ENCODE measurements at regions not wholly inside any gene's neighbourhood (a gene's known extent, or its start where the extent isn't known, plus 50 kb on each side); places are given as distances from the start of the nearest gene placed in this dataset.

- Histone ChIP-seq H3K4me1 (ENCODE audit: control insufficient read depth in 2 of 2, insufficient read depth in 2 of 2, low read length in 2 of 2) (peaks cover 6 to 11% of the 10 kb centered on the region in 2 donors), H3K36me3 (ENCODE audit: control insufficient read depth in 2 of 2, insufficient read depth in 2 of 2, low read length in 2 of 2) (no peaks in the 10 kb centered on the region), H3K27me3 (ENCODE audit: control insufficient read depth in 2 of 2, insufficient read depth in 2 of 2, low read length in 2 of 2) (no peaks in the 10 kb centered on the region), H3K9ac (ENCODE audit: low read depth in 1 of 2, low read length in 2 of 2) (no peak overlapping the region), H3K4me3 (ENCODE audit: low read length in 2 of 2) (no peak overlapping the region), H3K27ac (ENCODE audit: low read depth in 2 of 2, low read length in 2 of 2) (no peak overlapping the region), H3K9me3 (ENCODE audit: control insufficient read depth in 2 of 2, low read length in 2 of 2) (no peaks in the 10 kb centered on the region)
These were observed 562.8 kb upstream of the BTBD3 start for GRCh38 chr20:11354846-11355245.

GRCh38 chr20:11355345-11355744 lies 562.3 kb upstream of the BTBD3 start:
- Histone ChIP-seq H3K9me3 (ENCODE audit: control insufficient read depth in 2 of 2, low read length in 2 of 2) (no peaks in the 10 kb centered on the region), H3K27ac (ENCODE audit: low read depth in 2 of 2, low read length in 2 of 2) (no peak overlapping the region), H3K36me3 (ENCODE audit: control insufficient read depth in 2 of 2, insufficient read depth in 2 of 2, low read length in 2 of 2) (no peaks in the 10 kb centered on the region), H3K27me3 (ENCODE audit: control insufficient read depth in 2 of 2, insufficient read depth in 2 of 2, low read length in 2 of 2) (no peaks in the 10 kb centered on the region), H3K9ac (ENCODE audit: low read depth in 1 of 2, low read length in 2 of 2) (no peak overlapping the region), H3K4me1 (ENCODE audit: control insufficient read depth in 2 of 2, insufficient read depth in 2 of 2, low read length in 2 of 2) (peaks cover 6 to 11% of the 10 kb centered on the region in 2 donors), H3K4me3 (ENCODE audit: low read length in 2 of 2) (no peak overlapping the region)

GRCh38 chr20:11356061-11356460 lies 561.6 kb upstream of the BTBD3 start:
- Histone ChIP-seq H3K27ac (ENCODE audit: low read depth in 2 of 2, low read length in 2 of 2) (no peak overlapping the region), H3K27me3 (ENCODE audit: control insufficient read depth in 2 of 2, insufficient read depth in 2 of 2, low read length in 2 of 2) (no peaks in the 10 kb centered on the region), H3K4me1 (ENCODE audit: control insufficient read depth in 2 of 2, insufficient read depth in 2 of 2, low read length in 2 of 2) (peaks cover 6 to 10% of the 10 kb centered on the region in 2 donors), H3K4me3 (ENCODE audit: low read length in 2 of 2) (no peak overlapping the region), H3K36me3 (ENCODE audit: control insufficient read depth in 2 of 2, insufficient read depth in 2 of 2, low read length in 2 of 2) (no peaks in the 10 kb centered on the region), H3K9ac (ENCODE audit: low read depth in 1 of 2, low read length in 2 of 2) (no peak overlapping the region), H3K9me3 (ENCODE audit: control insufficient read depth in 2 of 2, low read length in 2 of 2) (no peaks in the 10 kb centered on the region)

- H3K9ac ChIP-seq (ENCODE audit: low read depth in 1 of 2, low read length in 2 of 2), result no peak overlapping the region
- H3K27ac ChIP-seq (ENCODE audit: low read depth in 2 of 2, low read length in 2 of 2), result no peak overlapping the region
- no peaks in the 10 kb centered on the region for H3K27me3 ChIP-seq (ENCODE audit: control insufficient read depth in 2 of 2, insufficient read depth in 2 of 2, low read length in 2 of 2)
- H3K36me3 ChIP-seq (ENCODE audit: control insufficient read depth in 2 of 2, insufficient read depth in 2 of 2, low read length in 2 of 2), result no peaks in the 10 kb centered on the region
- H3K4me3 ChIP-seq (ENCODE audit: low read length in 2 of 2), result no peak overlapping the region
- H3K9me3 ChIP-seq (ENCODE audit: control insufficient read depth in 2 of 2, low read length in 2 of 2), result no peaks in the 10 kb centered on the region
- no peaks in the 10 kb centered on the region for H3K4me1 ChIP-seq (ENCODE audit: control insufficient read depth in 2 of 2, insufficient read depth in 2 of 2, low read length in 2 of 2)
These were observed 555.2 kb upstream of the BTBD3 start for GRCh38 chr20:11362450-11362849.

GRCh38 chr20:11364736-11365135 lies 553.0 kb upstream of the BTBD3 start:
- H3K9ac ChIP-seq (ENCODE audit: low read depth in 1 of 2, low read length in 2 of 2), result no peak overlapping the region
- H3K27ac ChIP-seq (ENCODE audit: low read depth in 2 of 2, low read length in 2 of 2), result no peak overlapping the region
- no peaks in the 10 kb centered on the region for H3K9me3 ChIP-seq (ENCODE audit: control insufficient read depth in 2 of 2, low read length in 2 of 2)
- H3K27me3 ChIP-seq (ENCODE audit: control insufficient read depth in 2 of 2, insufficient read depth in 2 of 2, low read length in 2 of 2), result no peaks in the 10 kb centered on the region
- no peaks in the 10 kb centered on the region for H3K4me1 ChIP-seq (ENCODE audit: control insufficient read depth in 2 of 2, insufficient read depth in 2 of 2, low read length in 2 of 2)
- no peak overlapping the region for H3K4me3 ChIP-seq (ENCODE audit: low read length in 2 of 2)
- no peaks in the 10 kb centered on the region for H3K36me3 ChIP-seq (ENCODE audit: control insufficient read depth in 2 of 2, insufficient read depth in 2 of 2, low read length in 2 of 2)

- Histone ChIP-seq H3K9ac (ENCODE audit: low read depth in 1 of 2, low read length in 2 of 2) (no peak overlapping the region), H3K36me3 (ENCODE audit: control insufficient read depth in 2 of 2, insufficient read depth in 2 of 2, low read length in 2 of 2) (no peaks in the 10 kb centered on the region), H3K27me3 (ENCODE audit: control insufficient read depth in 2 of 2, insufficient read depth in 2 of 2, low read length in 2 of 2) (no peaks in the 10 kb centered on the region), H3K4me1 (ENCODE audit: control insufficient read depth in 2 of 2, insufficient read depth in 2 of 2, low read length in 2 of 2) (no peaks in the 10 kb centered on the region), H3K27ac (ENCODE audit: low read depth in 2 of 2, low read length in 2 of 2) (no peak overlapping the region), H3K9me3 (ENCODE audit: control insufficient read depth in 2 of 2, low read length in 2 of 2) (no peaks in the 10 kb centered on the region), H3K4me3 (ENCODE audit: low read length in 2 of 2) (no peak overlapping the region)
These were observed 551.0 kb upstream of the BTBD3 start for GRCh38 chr20:11366660-11367059.

- Histone ChIP-seq H3K4me1 (ENCODE audit: control insufficient read depth in 2 of 2, insufficient read depth in 2 of 2, low read length in 2 of 2) (no peaks in the 10 kb centered on the region), H3K27ac (ENCODE audit: low read depth in 2 of 2, low read length in 2 of 2) (no peak overlapping the region), H3K27me3 (ENCODE audit: control insufficient read depth in 2 of 2, insufficient read depth in 2 of 2, low read length in 2 of 2) (no peaks in the 10 kb centered on the region), H3K9ac (ENCODE audit: low read depth in 1 of 2, low read length in 2 of 2) (no peak overlapping the region), H3K36me3 (ENCODE audit: control insufficient read depth in 2 of 2, insufficient read depth in 2 of 2, low read length in 2 of 2) (no peaks in the 10 kb centered on the region), H3K9me3 (ENCODE audit: control insufficient read depth in 2 of 2, low read length in 2 of 2) (no peaks in the 10 kb centered on the region), H3K4me3 (ENCODE audit: low read length in 2 of 2) (no peak overlapping the region)
These were observed 549.2 kb upstream of the BTBD3 start for GRCh38 chr20:11368499-11368898.

- H3K9ac ChIP-seq (ENCODE audit: low read depth in 1 of 2, low read length in 2 of 2), result no peak overlapping the region
- H3K4me1 ChIP-seq (ENCODE audit: control insufficient read depth in 2 of 2, insufficient read depth in 2 of 2, low read length in 2 of 2), result no peaks in the 10 kb centered on the region
- H3K36me3 ChIP-seq (ENCODE audit: control insufficient read depth in 2 of 2, insufficient read depth in 2 of 2, low read length in 2 of 2), result no peaks in the 10 kb centered on the region
- no peak overlapping the region for H3K27ac ChIP-seq (ENCODE audit: low read depth in 2 of 2, low read length in 2 of 2)
- H3K27me3 ChIP-seq (ENCODE audit: control insufficient read depth in 2 of 2, insufficient read depth in 2 of 2, low read length in 2 of 2), result no peaks in the 10 kb centered on the region
- H3K9me3 ChIP-seq (ENCODE audit: control insufficient read depth in 2 of 2, low read length in 2 of 2), result no peaks in the 10 kb centered on the region
- H3K4me3 ChIP-seq (ENCODE audit: low read length in 2 of 2), result no peak overlapping the region
These were observed 548.6 kb upstream of the BTBD3 start for GRCh38 chr20:11368965-11369711.

- Histone ChIP-seq H3K36me3 (ENCODE audit: control insufficient read depth in 2 of 2, insufficient read depth in 2 of 2, low read length in 2 of 2) (no peaks in the 10 kb centered on the region), H3K9me3 (ENCODE audit: control insufficient read depth in 2 of 2, low read length in 2 of 2) (no peaks in the 10 kb centered on the region), H3K27me3 (ENCODE audit: control insufficient read depth in 2 of 2, insufficient read depth in 2 of 2, low read length in 2 of 2) (no peaks in the 10 kb centered on the region), H3K9ac (ENCODE audit: low read depth in 1 of 2, low read length in 2 of 2) (no peak overlapping the region), H3K27ac (ENCODE audit: low read depth in 2 of 2, low read length in 2 of 2) (no peak overlapping the region), H3K4me3 (ENCODE audit: low read length in 2 of 2) (no peak overlapping the region), H3K4me1 (ENCODE audit: control insufficient read depth in 2 of 2, insufficient read depth in 2 of 2, low read length in 2 of 2) (peaks cover 0 to 7% of the 10 kb centered on the region in 2 donors)
These were observed 545.9 kb upstream of the BTBD3 start for GRCh38 chr20:11371831-11372230.

- Histone ChIP-seq H3K4me3 (ENCODE audit: low read length in 2 of 2) (no peak overlapping the region), H3K36me3 (ENCODE audit: control insufficient read depth in 2 of 2, insufficient read depth in 2 of 2, low read length in 2 of 2) (no peaks in the 10 kb centered on the region), H3K9ac (ENCODE audit: low read depth in 1 of 2, low read length in 2 of 2) (no peak overlapping the region), H3K9me3 (ENCODE audit: control insufficient read depth in 2 of 2, low read length in 2 of 2) (no peaks in the 10 kb centered on the region), H3K27me3 (ENCODE audit: control insufficient read depth in 2 of 2, insufficient read depth in 2 of 2, low read length in 2 of 2) (no peaks in the 10 kb centered on the region), H3K4me1 (ENCODE audit: control insufficient read depth in 2 of 2, insufficient read depth in 2 of 2, low read length in 2 of 2) (peaks cover 0 to 7% of the 10 kb centered on the region in 2 donors), H3K27ac (ENCODE audit: low read depth in 2 of 2, low read length in 2 of 2) (no peak overlapping the region)
These were observed 544.6 kb upstream of the BTBD3 start for GRCh38 chr20:11372876-11373790.
